GM12878 (cell line): ENCODE measurements at regions not wholly inside any gene's neighbourhood (a gene's known extent, or its start where the extent isn't known, plus 50 kb on each side); places are given as distances from the start of the nearest gene placed in this dataset.

Source experiments
- ATAC-seq: fragments of 200-7000 bp; cut with Tn5 transposase; 3 replicates; pipeline ENCODE4 v1.9.1; 2020; ENCODE audit warnings: mild to moderate bottlenecking, moderate library complexity
- BruUV-seq: library from RNA; stranded (reverse); fragments of 400-500 nt; replicated peaks from 2 replicates; lab custom pipeline; 2021; lab: Mats Ljungman, UMichigan
- CTCF ChIA-PET: fragments of 300-600 bp; sonication (Branson Sonifier 250); formaldehyde crosslinking; extraction: SDS; loops from one replicate; lab custom pipeline; 2021; ENCODE audit warnings: inconsistent platforms; lab: Yijun Ruan, JAX
- POLR2A ChIA-PET: fragments of 350-600 bp; formaldehyde crosslinking; extraction: SDS; loops from one replicate; lab custom pipeline; 2021; ENCODE audit warnings: inconsistent platforms; lab: Charles Lee
- RAD21 ChIA-PET: fragments of 300-600 bp; sonication (Branson Sonifier 250); formaldehyde crosslinking; loops from one replicate; lab custom pipeline; 2023; ENCODE audit warnings: antibody characterized with exemption; ENCODE audit not compliant: unreplicated experiment; lab: Charles Lee
- SMC1A ChIA-PET: fragments of 300-600 bp; sonication (Branson Sonifier 250); formaldehyde crosslinking; loops from one replicate; lab custom pipeline; 2023; ENCODE audit not compliant: unreplicated experiment, uncharacterized antibody; lab: Charles Lee
- DNase-seq: peaks from one replicate; pipeline ENCODE4 v3.0.0-alpha.2; 2011; ENCODE audit warnings: low read depth, low spot score
- FAIRE-seq: peaks from 3 replicates; lab custom pipeline; 2011; peaks lifted over from hg19 to GRCh38; lab: Jason Lieb, UNC
- H2AFZ ChIP-seq: 2 replicates; pipeline ENCODE4 v1.6.0; 2011; ENCODE audit warnings: low read depth, low read length, control low read depth; ENCODE audit not compliant: control insufficient read depth
- H3K27ac ChIP-seq: 2 replicates; pipeline ENCODE4 v1.5.1; 2011; ENCODE audit warnings: control low read depth; ENCODE audit not compliant: control insufficient read depth, insufficient read depth
- H3K27me3 ChIP-seq, 2 experiments: replicated peaks in 1 of 2; 2 replicates each; pipeline versions ENCODE4 v1.6.0 to v1.6.1; 2011; ENCODE audit warnings: low read length in 1 of 2; ENCODE audit not compliant: control insufficient read depth in 2 of 2, insufficient read depth in 2 of 2
- H3K36me3 ChIP-seq, 2 experiments: 2 replicates each; pipeline ENCODE4 v1.5.1; 2011; ENCODE audit warnings: low read length in 1 of 2; ENCODE audit not compliant: control insufficient read depth in 2 of 2, insufficient read depth in 2 of 2
- H3K4me1 ChIP-seq: 2 replicates; pipeline ENCODE4 v1.6.1; 2011; ENCODE audit warnings: mild to moderate bottlenecking, low read length, moderate library complexity, mixed read lengths; ENCODE audit not compliant: control insufficient read depth, insufficient read depth
- H3K4me2 ChIP-seq: 2 replicates; pipeline ENCODE4 v1.6.0; 2011; ENCODE audit warnings: control low read depth; ENCODE audit not compliant: control insufficient read depth, insufficient read depth
- H3K4me3 ChIP-seq: fragments of 200-600 bp; sonication (generic); 2 replicates; pipeline ENCODE4 v1.5.1; 2016
- H3K79me2 ChIP-seq: 2 replicates; pipeline ENCODE4 v1.6.0; 2011; ENCODE audit warnings: low read length; ENCODE audit not compliant: control insufficient read depth, insufficient read depth
- H3K9ac ChIP-seq: 2 replicates; pipeline ENCODE4 v1.8.0; 2011; ENCODE audit warnings: low read length, control low read depth, mixed read lengths; ENCODE audit not compliant: control insufficient read depth, insufficient read depth
- H3K9me3 ChIP-seq: replicated peaks from 3 replicates; pipeline ENCODE4 v1.5.1; 2011; ENCODE audit warnings: mild to moderate bottlenecking, low read length; ENCODE audit not compliant: control insufficient read depth, insufficient read depth
- H4K20me1 ChIP-seq: 2 replicates; pipeline ENCODE4 v1.6.0; 2011; ENCODE audit not compliant: control insufficient read depth, insufficient read depth
- MYB ChIP-seq: fragments of 150-350 bp; IDR thresholded peaks from 2 replicates; pipeline ENCODE4 v1.6.1; 2014; ENCODE audit warnings: mild to moderate bottlenecking, low read depth, low read length, borderline replicate concordance
- MYC ChIP-seq: IDR thresholded peaks from 2 replicates; pipeline ENCODE4 v1.6.1; 2011; ENCODE audit warnings: mild to moderate bottlenecking, low read length, moderate library complexity, inconsistent platforms; ENCODE audit not compliant: insufficient read depth, insufficient replicate concordance, insufficient read length, severe bottlenecking
- SMAD1 ChIP-seq: fragments of 450-650 bp; IDR thresholded peaks from 2 replicates; pipeline ENCODE4 v1.6.1; 2018; ENCODE audit warnings: mild to moderate bottlenecking, low read depth; ENCODE audit not compliant: partially characterized antibody
- ZNF207 ChIP-seq: fragments of 450-650 bp; IDR thresholded peaks from 2 replicates; pipeline ENCODE4 v1.6.1; 2014; ENCODE audit warnings: antibody characterized with exemption, mild to moderate bottlenecking, borderline replicate concordance
- in situ Hi-C: fragments of 300-500 bp; cut with MboI; formaldehyde crosslinking; loops from 9 replicates; pipeline ENCODE4 v1.14.3; 2018; ENCODE audit warnings: mixed read lengths
- intact Hi-C: fragments of 100-400 bp; cut with micrococcal nuclease; formaldehyde crosslinking; loops from one replicate; pipeline ENCODE4 v1.14.2; 2022; ENCODE audit not compliant: unreplicated experiment
- TF ChIP-seq, protein P1 (sequence below): fragments of 450-650 bp; IDR thresholded peaks from 2 replicates; pipeline ENCODE4 v1.6.1; 2016; ENCODE audit warnings: mild to moderate bottlenecking
- TF ChIP-seq, protein P2 (sequence below): IDR thresholded peaks from 2 replicates; pipeline ENCODE4 v1.6.1; 2011; ENCODE audit warnings: borderline replicate concordance, low read depth, mild to moderate bottlenecking, moderate library complexity, mixed read lengths, low read length; ENCODE audit not compliant: insufficient read depth; ENCODE audit errors: extremely low read length
- TF ChIP-seq, protein P3 (sequence below): fragments of 450-650 bp; formaldehyde crosslinking; IDR thresholded peaks from 2 replicates; pipeline ENCODE4 v1.5.0; 2022; ENCODE audit warnings: mild to moderate bottlenecking, missing genetic modification characterization
- TF ChIP-seq, protein P4 (sequence below): IDR thresholded peaks from 2 replicates; pipeline ENCODE4 v1.6.1; 2011; ENCODE audit warnings: mild to moderate bottlenecking, low read depth, low read length, moderate library complexity; ENCODE audit not compliant: insufficient replicate concordance
- TF ChIP-seq, protein P5 (sequence below): IDR thresholded peaks from 2 replicates; pipeline ENCODE4 v1.6.1; 2011; ENCODE audit warnings: low read depth, low read length, improper control_type of control experiment, borderline replicate concordance
- TF ChIP-seq, protein P6 (sequence below): fragments of 450-650 bp; formaldehyde crosslinking; IDR thresholded peaks from 2 replicates; pipeline ENCODE4 v1.4.0; 2022; ENCODE audit warnings: mild to moderate bottlenecking, moderate library complexity

DNA sequence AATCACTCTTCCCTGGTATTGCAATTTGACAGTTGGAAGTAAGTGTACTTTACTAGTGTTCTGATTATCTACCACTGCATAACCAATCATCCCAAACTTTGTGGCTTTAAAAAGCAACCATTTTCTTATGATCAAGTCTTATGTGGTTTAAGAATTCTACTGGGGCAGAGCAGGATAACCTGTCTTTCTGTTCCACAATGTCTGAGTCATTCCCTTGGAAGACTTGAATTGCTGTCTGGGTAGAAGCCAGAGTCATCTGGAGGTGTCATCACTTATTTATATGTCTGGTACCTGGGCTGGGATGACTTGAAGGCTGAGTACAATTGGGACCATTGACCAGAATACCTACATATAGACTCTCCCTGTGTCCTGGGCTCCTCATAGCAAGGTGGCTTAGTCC, 644.3 kb downstream of the HDGFL1 start:
- Histone ChIP-seq H3K79me2 (no peaks in the 10 kb centered on the region), H3K9me3 (no peaks in the 10 kb centered on the region), H3K9ac (no peak overlapping the region), H3K27ac (no peak overlapping the region), H2AFZ (no peak overlapping the region), H3K4me2 (no peak overlapping the region), H3K36me3 (no peaks in the 10 kb centered on the region), H4K20me1 (no peaks in the 10 kb centered on the region), H3K27me3 (no peaks in the 10 kb centered on the region), H3K4me1 (no peaks in the 10 kb centered on the region), H3K4me3 (no peak overlapping the region)
- in situ Hi-C loops, result no loop called here
- POLR2A ChIA-PET, result no interaction called here
- RAD21 ChIA-PET, result no interaction called here
- SMC1A ChIA-PET, result no interaction called here
- CTCF ChIA-PET, result interaction anchor here (0.7 kb wide), 1 partner anchor 177 kb away, joined by 3 read pairs; no protein-coding TSS in a partner anchor
- ATAC-seq (no peak), FAIRE-seq (no peak), DNase-seq (no peak)
- intact Hi-C loops, result no loop called here
- no TSS peak for BruUV-seq
- TF ChIP-seq, protein P1, sequence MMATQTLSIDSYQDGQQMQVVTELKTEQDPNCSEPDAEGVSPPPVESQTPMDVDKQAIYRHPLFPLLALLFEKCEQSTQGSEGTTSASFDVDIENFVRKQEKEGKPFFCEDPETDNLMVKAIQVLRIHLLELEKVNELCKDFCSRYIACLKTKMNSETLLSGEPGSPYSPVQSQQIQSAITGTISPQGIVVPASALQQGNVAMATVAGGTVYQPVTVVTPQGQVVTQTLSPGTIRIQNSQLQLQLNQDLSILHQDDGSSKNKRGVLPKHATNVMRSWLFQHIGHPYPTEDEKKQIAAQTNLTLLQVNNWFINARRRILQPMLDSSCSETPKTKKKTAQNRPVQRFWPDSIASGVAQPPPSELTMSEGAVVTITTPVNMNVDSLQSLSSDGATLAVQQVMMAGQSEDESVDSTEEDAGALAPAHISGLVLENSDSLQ, result no peak
- TF ChIP-seq, protein P2, sequence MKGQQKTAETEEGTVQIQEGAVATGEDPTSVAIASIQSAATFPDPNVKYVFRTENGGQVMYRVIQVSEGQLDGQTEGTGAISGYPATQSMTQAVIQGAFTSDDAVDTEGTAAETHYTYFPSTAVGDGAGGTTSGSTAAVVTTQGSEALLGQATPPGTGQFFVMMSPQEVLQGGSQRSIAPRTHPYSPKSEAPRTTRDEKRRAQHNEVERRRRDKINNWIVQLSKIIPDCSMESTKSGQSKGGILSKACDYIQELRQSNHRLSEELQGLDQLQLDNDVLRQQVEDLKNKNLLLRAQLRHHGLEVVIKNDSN, result no peak
- TF ChIP-seq ZNF207 (no peak), MYC (no peak), SMAD1 (no peak), MYB (no peak)
- TF ChIP-seq, protein P3, sequence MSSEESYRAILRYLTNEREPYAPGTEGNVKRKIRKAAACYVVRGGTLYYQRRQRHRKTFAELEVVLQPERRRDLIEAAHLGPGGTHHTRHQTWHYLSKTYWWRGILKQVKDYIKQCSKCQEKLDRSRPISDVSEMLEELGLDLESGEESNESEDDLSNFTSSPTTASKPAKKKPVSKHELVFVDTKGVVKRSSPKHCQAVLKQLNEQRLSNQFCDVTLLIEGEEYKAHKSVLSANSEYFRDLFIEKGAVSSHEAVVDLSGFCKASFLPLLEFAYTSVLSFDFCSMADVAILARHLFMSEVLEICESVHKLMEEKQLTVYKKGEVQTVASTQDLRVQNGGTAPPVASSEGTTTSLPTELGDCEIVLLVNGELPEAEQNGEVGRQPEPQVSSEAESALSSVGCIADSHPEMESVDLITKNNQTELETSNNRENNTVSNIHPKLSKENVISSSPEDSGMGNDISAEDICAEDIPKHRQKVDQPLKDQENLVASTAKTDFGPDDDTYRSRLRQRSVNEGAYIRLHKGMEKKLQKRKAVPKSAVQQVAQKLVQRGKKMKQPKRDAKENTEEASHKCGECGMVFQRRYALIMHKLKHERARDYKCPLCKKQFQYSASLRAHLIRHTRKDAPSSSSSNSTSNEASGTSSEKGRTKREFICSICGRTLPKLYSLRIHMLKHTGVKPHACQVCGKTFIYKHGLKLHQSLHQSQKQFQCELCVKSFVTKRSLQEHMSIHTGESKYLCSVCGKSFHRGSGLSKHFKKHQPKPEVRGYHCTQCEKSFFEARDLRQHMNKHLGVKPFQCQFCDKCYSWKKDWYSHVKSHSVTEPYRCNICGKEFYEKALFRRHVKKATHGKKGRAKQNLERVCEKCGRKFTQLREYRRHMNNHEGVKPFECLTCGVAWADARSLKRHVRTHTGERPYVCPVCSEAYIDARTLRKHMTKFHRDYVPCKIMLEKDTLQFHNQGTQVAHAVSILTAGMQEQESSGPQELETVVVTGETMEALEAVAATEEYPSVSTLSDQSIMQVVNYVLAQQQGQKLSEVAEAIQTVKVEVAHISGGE (CRISPR knock-in tag), result no peak
- TF ChIP-seq, protein P4, sequence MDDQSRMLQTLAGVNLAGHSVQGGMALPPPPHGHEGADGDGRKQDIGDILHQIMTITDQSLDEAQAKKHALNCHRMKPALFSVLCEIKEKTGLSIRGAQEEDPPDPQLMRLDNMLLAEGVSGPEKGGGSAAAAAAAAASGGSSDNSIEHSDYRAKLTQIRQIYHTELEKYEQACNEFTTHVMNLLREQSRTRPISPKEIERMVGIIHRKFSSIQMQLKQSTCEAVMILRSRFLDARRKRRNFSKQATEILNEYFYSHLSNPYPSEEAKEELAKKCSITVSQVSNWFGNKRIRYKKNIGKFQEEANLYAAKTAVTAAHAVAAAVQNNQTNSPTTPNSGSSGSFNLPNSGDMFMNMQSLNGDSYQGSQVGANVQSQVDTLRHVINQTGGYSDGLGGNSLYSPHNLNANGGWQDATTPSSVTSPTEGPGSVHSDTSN, result no peak
- TF ChIP-seq, protein P5, sequence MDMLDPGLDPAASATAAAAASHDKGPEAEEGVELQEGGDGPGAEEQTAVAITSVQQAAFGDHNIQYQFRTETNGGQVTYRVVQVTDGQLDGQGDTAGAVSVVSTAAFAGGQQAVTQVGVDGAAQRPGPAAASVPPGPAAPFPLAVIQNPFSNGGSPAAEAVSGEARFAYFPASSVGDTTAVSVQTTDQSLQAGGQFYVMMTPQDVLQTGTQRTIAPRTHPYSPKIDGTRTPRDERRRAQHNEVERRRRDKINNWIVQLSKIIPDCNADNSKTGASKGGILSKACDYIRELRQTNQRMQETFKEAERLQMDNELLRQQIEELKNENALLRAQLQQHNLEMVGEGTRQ, result no peak
- TF ChIP-seq, protein P6, sequence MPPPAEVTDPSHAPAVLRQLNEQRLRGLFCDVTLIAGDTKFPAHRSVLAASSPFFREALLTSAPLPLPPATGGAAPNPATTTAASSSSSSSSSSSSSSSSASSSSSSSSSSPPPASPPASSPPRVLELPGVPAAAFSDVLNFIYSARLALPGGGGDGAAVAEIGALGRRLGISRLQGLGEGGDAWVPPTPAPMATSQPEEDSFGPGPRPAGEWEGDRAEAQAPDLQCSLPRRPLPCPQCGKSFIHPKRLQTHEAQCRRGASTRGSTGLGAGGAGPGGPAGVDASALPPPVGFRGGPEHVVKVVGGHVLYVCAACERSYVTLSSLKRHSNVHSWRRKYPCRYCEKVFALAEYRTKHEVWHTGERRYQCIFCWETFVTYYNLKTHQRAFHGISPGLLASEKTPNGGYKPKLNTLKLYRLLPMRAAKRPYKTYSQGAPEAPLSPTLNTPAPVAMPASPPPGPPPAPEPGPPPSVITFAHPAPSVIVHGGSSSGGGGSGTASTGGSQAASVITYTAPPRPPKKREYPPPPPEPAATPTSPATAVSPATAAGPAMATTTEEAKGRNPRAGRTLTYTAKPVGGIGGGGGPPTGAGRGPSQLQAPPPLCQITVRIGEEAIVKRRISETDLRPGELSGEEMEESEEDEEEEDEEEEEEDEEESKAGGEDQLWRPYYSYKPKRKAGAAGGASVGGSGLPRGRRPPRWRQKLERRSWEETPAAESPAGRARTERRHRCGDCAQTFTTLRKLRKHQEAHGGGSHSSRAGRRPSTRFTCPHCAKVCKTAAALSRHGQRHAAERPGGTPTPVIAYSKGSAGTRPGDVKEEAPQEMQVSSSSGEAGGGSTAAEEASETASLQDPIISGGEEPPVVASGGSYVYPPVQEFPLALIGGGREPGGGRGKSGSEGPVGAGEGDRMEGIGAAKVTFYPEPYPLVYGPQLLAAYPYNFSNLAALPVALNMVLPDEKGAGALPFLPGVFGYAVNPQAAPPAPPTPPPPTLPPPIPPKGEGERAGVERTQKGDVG, result no peak
